ENCODE measurements at regions not wholly inside any gene's neighbourhood (a gene's known extent, or its start where the extent isn't known, plus 50 kb on each side); places are given as distances from the start of the nearest gene placed in this dataset.

DNA sequence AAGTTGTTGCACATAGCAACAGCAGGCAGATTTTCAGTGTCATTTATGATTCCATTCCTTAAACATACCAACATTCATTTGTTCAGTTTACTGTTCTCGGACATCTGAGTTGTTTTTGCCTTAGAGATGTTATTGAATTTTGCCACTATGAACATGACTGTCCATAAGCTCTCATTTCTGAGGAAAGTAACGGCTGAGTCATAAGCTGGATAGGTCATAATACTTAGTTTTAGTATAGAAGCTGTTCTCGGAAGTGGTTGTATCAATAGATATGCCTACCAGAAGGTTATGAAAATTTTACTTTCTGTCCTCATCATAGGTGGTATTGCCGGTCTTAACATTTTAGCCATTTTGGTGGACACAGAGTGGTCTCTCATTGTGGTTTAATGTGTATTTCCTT lies 157.1 kb upstream of the CLNK start:
- TF ChIP-seq GABPA (IDR thresholded peaks at IDR 0.05; ENCODE audit: borderline replicate concordance, insufficient read depth, low read length), result no peak
- TF ChIP-seq CHD1 (IDR thresholded peaks at IDR 0.05; ENCODE audit: low read depth, low read length), result no peak
- TF ChIP-seq BRCA1 (IDR thresholded peaks at IDR 0.05; ENCODE audit: low read depth, low read length), result no peak
- TF ChIP-seq, protein P1, sequence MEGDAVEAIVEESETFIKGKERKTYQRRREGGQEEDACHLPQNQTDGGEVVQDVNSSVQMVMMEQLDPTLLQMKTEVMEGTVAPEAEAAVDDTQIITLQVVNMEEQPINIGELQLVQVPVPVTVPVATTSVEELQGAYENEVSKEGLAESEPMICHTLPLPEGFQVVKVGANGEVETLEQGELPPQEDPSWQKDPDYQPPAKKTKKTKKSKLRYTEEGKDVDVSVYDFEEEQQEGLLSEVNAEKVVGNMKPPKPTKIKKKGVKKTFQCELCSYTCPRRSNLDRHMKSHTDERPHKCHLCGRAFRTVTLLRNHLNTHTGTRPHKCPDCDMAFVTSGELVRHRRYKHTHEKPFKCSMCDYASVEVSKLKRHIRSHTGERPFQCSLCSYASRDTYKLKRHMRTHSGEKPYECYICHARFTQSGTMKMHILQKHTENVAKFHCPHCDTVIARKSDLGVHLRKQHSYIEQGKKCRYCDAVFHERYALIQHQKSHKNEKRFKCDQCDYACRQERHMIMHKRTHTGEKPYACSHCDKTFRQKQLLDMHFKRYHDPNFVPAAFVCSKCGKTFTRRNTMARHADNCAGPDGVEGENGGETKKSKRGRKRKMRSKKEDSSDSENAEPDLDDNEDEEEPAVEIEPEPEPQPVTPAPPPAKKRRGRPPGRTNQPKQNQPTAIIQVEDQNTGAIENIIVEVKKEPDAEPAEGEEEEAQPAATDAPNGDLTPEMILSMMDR (IDR thresholded peaks at IDR 0.05; ENCODE audit: control extremely low read depth in 1 of 3, insufficient read depth in 1 of 3, low read depth in 1 of 3, low read length in 3 of 3), result no peak
- no peak for TF ChIP-seq CEBPB (IDR thresholded peaks at IDR 0.05; ENCODE audit: low read depth, low read length)
- TF ChIP-seq TBP (IDR thresholded peaks at IDR 0.05; ENCODE audit: low read depth, low read length), result no peak
- TF ChIP-seq POLR2AphosphoS5 (IDR thresholded peaks at IDR 0.05; ENCODE audit: low read depth, low read length), result no peak
- no peak for TF ChIP-seq ZNF274 (IDR thresholded peaks at IDR 0.05; ENCODE audit: borderline replicate concordance, extremely low read depth, low read length)
- TF ChIP-seq POU5F1 (IDR thresholded peaks at IDR 0.05; ENCODE audit: low read depth, low read length), result no peak
- TF ChIP-seq, protein P2, sequence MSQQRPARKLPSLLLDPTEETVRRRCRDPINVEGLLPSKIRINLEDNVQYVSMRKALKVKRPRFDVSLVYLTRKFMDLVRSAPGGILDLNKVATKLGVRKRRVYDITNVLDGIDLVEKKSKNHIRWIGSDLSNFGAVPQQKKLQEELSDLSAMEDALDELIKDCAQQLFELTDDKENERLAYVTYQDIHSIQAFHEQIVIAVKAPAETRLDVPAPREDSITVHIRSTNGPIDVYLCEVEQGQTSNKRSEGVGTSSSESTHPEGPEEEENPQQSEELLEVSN (IDR thresholded peaks at IDR 0.05), result no peak
- no peak for TF ChIP-seq KDM4A (IDR thresholded peaks at IDR 0.05; ENCODE audit: low read depth, low read length, severe bottlenecking)
- TF ChIP-seq JUND (IDR thresholded peaks at IDR 0.05; ENCODE audit: low read length), result no peak
- Histone ChIP-seq H3K79me2 (ENCODE audit: control insufficient read depth in 1 of 2, insufficient read depth in 2 of 2, low read length in 2 of 2) (no peaks in the 10 kb centered on the region), H3K4me2 (ENCODE audit: insufficient read depth in 1 of 2, low read depth in 2 of 2, low read length in 2 of 2) (no peak overlapping the region), H4K8ac (ENCODE audit: extremely low read depth, insufficient read depth, low read length) (no peak overlapping the region), H2BK120ac (replicated peaks; ENCODE audit: low read depth, low read length) (no peak overlapping the region), H3K4me1 (replicated peaks in 1 of 4; ENCODE audit: control insufficient read depth in 3 of 4, insufficient read depth in 4 of 4, low read length in 3 of 4) (no peaks in the 10 kb centered on the region), H3K79me1 (ENCODE audit: low read depth, low read length) (no peaks in the 10 kb centered on the region), H3K56ac (replicated peaks; ENCODE audit: insufficient read length, low read depth, low read length) (no peak overlapping the region), H3K4ac (replicated peaks; ENCODE audit: insufficient read length, low read depth, low read length) (no peak overlapping the region), H4K91ac (replicated peaks; ENCODE audit: insufficient read length, low read length) (no peak overlapping the region), H2BK12ac (ENCODE audit: low read depth, low read length) (no peak overlapping the region), H4K20me1 (replicated peaks in 1 of 2; ENCODE audit: control insufficient read depth in 1 of 2, insufficient read depth in 2 of 2, low read length in 2 of 2) (no peaks in the 10 kb centered on the region), H3K9ac (replicated peaks in 1 of 4; ENCODE audit: extremely low read depth in 1 of 4, low read depth in 3 of 4, low read length in 3 of 4) (no peak overlapping the region), H3K9me3 (ENCODE audit: insufficient read depth in 2 of 2, low read depth in 1 of 2, low read length in 1 of 2) (no peaks in the 10 kb centered on the region), H2BK15ac (ENCODE audit: low read length) (no peak overlapping the region), H3K14ac (ENCODE audit: insufficient read length) (no peak overlapping the region), H3K18ac (ENCODE audit: extremely low read depth, low read length) (no peak overlapping the region), H2BK5ac (ENCODE audit: low read depth, low read length) (no peak overlapping the region), H2AFZ (ENCODE audit: low read length) (no peak overlapping the region), H3K27me3 (replicated peaks in 1 of 4; ENCODE audit: control insufficient read depth in 3 of 4, extremely low read depth in 1 of 4, insufficient read depth in 3 of 4, low read length in 3 of 4) (no peaks in the 10 kb centered on the region), H3K23me2 (ENCODE audit: low read depth, low read length) (no peaks in the 10 kb centered on the region; the same call in 1 of the 2 replicates), H2BK20ac (ENCODE audit: low read length) (no peak overlapping the region), H3K23ac (ENCODE audit: insufficient read length) (no peak overlapping the region), H3K4me3 (ENCODE audit: extremely low read depth in 1 of 4, insufficient read depth in 2 of 4, low read depth in 3 of 4, low read length in 4 of 4) (no peak overlapping the region), H4K5ac (ENCODE audit: insufficient read length, low read depth, low read length) (no peak overlapping the region), H3K27ac (ENCODE audit: low read depth, low read length) (no peak overlapping the region), H3K36me3 (ENCODE audit: control insufficient read depth in 2 of 4, insufficient read depth in 4 of 4, low read length in 3 of 4) (no peaks in the 10 kb centered on the region), H2AK5ac (ENCODE audit: low read depth, low read length) (no peak overlapping the region)
- WGBS, 2 experiments (ENCODE audit: extremely low coverage in 1 of 2, insufficient coverage in 1 of 2, insufficient read length in 1 of 2, insufficient replicate concordance in 2 of 2, low coverage in 1 of 2, low lambda C conversion rate in 2 of 2, missing lambda C conversion rate in 1 of 2), result 96% methylated on average over 4 of the region's 4 CpGs; no CpG with 5 or more reads in 1 of the 2 experiments
- POLR2A ChIA-PET (ENCODE audit: partially characterized antibody), result no interaction called here
- CTCF ChIA-PET (ENCODE audit: partially characterized antibody), result no interaction called here
- FAIRE-seq (no peak), DNase-seq (ENCODE audit: low read depth in 1 of 2, low spot score in 2 of 2) (no peak)

All from H1 (cell line).